SK-N-MC (cell line): ENCODE measurements at regions not wholly inside any gene's neighbourhood (a gene's known extent, or its start where the extent isn't known, plus 50 kb on each side); places are given as distances from the start of the nearest gene placed in this dataset.

ENCODE experiments used
- EZH2 ChIP-seq: fragments of 200-600 bp; sonication (generic); IDR thresholded peaks from one replicate; pipeline ENCODE4 v1.6.1; 2017; ENCODE audit warnings: antibody characterized with exemption
- POLR2AphosphoS5 ChIP-seq: IDR thresholded peaks from 2 replicates; pipeline ENCODE4 v1.6.1; 2012; ENCODE audit warnings: mild to moderate bottlenecking, low read depth, low read length, borderline replicate concordance

DNA sequence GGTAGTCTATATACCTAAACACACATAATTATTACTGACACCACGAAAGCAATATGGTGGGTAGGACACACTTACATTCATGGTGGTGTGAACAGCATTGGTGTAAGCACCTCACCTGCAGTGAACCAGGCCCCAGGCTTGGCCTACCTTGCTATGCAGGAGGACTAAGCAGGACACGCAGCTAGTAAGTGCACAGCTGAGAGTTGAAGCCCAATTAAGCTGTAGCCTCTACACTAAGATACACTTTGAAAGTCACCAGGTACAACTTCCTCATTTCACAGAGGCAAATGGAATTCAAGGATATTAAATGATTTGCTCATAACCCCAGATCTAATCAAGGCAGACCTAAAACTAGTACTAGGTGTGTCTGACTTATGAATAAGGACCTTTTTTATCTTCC, 145.8 kb upstream of the PAPPA start:
- TF ChIP-seq POLR2AphosphoS5 (no peak), EZH2 (no peak)
